Fibroblast of mammary gland (primary cell): ENCODE measurements at regions not wholly inside any gene's neighbourhood (a gene's known extent, or its start where the extent isn't known, plus 50 kb on each side); places are given as distances from the start of the nearest gene placed in this dataset.
A peak's percentile ranks its signal among the peaks of the same experiment; 100 is the strongest.
"Not testable (repeated sequence)": the region's sequence is repeated elsewhere in the genome, so short reads cannot be mapped to it uniquely, and the experiment has no call there.

Source experiments
- DNase-seq: peaks from one replicate; pipeline ENCODE4 v3.0.0-alpha.2; 2010; ENCODE audit warnings: low read depth
- H3K4me3 ChIP-seq: 2 replicates; pipeline ENCODE4 v1.5.1; 2011; ENCODE audit warnings: low read depth, mild to moderate bottlenecking, low read length, moderate library complexity; ENCODE audit not compliant: control insufficient read depth
- TF ChIP-seq, protein P1 (sequence below): conservative IDR thresholded peaks from 2 replicates; pipeline ENCODE4 v1.5.1; 2011; ENCODE audit warnings: low read depth, low read length, inconsistent platforms; ENCODE audit not compliant: control insufficient read depth, insufficient read depth

DNA sequence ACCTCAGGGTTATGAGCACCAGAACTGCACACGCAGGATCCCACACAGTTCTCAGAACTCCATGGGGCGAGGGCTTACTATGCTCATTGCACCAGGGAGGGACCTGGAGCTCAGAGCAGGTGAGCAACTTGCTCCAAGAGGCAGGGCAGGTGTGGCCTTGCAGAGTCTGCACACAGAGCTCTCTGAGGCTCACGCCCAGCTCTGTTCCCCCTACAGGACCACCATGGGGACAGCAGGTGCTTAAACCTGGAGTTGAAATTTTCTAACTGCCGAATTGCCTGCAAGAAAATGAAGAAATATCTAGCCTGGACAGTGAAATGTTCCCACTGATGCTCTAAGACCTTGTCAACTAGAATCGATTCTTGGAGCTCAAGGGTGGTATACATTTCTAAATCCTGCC, 49.9 kb upstream of the MSMB start:
- H3K4me3 ChIP-seq, DNase-seq: not testable (repeated sequence)

DNA sequence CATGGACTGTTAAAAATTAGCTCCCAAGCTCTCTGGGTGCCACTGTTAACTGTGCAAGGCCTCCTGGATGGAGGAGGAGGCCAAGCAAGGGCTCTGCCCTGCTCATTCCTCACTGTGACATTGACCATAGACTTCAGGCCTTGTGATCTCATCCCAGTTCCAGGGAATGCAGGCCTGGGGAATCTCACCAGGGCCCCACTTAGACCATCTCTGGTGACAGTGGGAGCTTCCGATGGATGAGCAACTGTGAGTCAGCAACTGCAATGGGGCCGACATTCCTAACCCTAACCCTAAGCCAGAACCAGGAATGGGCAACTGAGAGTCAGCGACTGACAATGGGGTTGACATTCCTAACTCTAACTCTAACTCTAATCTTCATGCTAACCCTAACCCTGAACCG, 50.4 kb upstream of the MSMB start:
- H3K4me3 ChIP-seq, result no peak overlapping the region
- peak; percentile 18 for DNase-seq
- TF ChIP-seq, protein P1, sequence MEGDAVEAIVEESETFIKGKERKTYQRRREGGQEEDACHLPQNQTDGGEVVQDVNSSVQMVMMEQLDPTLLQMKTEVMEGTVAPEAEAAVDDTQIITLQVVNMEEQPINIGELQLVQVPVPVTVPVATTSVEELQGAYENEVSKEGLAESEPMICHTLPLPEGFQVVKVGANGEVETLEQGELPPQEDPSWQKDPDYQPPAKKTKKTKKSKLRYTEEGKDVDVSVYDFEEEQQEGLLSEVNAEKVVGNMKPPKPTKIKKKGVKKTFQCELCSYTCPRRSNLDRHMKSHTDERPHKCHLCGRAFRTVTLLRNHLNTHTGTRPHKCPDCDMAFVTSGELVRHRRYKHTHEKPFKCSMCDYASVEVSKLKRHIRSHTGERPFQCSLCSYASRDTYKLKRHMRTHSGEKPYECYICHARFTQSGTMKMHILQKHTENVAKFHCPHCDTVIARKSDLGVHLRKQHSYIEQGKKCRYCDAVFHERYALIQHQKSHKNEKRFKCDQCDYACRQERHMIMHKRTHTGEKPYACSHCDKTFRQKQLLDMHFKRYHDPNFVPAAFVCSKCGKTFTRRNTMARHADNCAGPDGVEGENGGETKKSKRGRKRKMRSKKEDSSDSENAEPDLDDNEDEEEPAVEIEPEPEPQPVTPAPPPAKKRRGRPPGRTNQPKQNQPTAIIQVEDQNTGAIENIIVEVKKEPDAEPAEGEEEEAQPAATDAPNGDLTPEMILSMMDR, result no peak

DNA sequence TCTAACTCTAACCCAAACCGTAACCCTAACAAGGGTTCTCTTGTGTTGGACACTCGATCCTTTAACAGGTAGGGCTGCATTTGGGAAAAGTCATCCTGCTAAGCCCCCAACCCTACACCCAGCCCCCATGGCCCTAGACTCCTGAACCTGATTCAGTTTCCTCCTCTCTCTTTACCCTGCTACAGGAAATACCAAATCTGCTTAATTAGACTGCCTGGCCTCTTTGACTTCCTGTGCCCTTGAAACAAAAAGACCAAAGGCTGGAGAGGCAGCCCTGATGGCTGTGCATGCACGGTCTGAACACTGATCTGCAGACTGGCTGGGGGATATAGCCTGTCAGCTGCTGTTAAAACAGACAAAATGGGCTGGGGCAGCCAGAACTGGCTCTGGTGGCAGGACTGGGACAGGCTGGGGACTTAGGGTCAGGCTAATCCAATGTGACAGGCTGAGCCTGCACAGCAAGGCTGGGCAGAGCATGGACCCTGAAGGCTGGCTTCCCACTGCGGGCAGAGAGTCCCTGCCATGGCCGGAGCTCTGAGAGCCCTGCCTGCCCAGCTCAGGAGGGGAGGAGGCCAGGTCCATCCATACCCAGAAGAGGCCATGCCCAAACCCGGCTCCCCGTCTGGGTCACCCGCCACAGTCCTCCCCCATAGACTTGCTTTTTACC, 51.0 kb upstream of the MSMB start:
- no peak for DNase-seq
- TF ChIP-seq, protein P1, result no peak
- no peak overlapping the region for H3K4me3 ChIP-seq

DNA sequence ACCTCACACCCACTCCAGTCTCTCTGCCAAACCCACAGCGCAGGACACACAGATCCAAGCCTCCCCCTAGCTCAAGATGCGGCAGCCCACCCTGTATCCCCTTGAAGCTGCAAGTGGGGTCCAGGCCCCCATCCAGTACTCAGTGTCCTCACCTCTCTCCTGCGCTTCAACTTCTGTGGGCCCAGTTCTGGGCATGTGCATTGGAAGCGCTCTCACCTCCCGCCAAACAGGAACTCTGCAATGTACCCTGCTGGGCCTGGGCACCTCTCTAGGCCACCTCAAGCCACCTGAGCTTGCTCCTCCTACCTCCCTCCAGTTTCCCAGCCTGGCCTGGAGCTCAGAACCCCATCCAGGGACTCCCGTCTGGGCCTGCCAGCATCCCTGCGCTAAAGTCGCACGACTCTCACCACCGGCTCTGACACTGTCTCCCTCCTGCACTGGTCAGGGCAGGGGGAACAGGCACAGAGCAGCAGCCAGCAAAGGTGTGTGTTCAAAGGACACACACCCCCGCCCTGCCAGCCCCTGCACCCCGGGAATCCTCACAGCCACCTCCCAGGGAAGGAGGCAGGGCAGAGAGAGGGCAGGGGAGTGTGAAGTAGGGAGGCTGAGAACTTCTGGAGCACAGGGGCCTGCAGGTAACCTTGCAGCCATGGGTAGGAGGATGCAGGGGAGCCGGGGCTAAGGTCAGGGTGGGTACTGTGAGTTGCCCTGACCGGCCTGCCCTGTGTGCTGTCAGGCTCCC, 51.7 kb upstream of the MSMB start:
- TF ChIP-seq, protein P1, result no peak
- H3K4me3 ChIP-seq, result no peak overlapping the region
- no peak for DNase-seq

DNA sequence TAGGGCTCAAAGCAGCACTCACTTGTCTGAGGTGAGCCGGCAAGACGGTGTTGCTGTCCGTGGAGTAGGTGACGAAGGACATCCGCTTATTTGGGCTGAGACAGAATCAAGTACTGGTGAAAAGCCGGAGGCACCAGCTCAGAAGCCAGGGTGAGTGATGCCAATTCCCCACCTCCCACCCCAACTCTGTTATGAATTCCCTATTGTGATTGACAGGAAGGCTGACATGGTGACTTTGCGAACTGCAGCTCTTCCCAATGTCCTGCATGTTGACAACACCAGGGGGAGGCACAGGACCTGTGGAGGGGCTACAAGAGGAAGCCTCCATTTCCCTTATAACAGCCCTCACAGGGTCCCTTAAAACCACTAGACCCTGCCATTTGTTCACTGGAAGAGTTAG, 52.3 kb upstream of the MSMB start:
- DNase-seq, result no peak
- TF ChIP-seq, protein P1, result no peak
- H3K4me3 ChIP-seq, result no peak overlapping the region

- DNase-seq, H3K4me3 ChIP-seq: not testable (repeated sequence)
Observed at GRCh38 chr10:46098925-46099324, 52.9 kb upstream of the MSMB start.

GRCh38 chr10:46104071-46104585, 58.1 kb upstream of the MSMB start:
- no peak for DNase-seq
- TF ChIP-seq, protein P1, result no peak
- no peak overlapping the region for H3K4me3 ChIP-seq

GRCh38 chr10:46105416-46105815, 59.3 kb upstream of the MSMB start:
- DNase-seq, H3K4me3 ChIP-seq: not testable (repeated sequence)

GRCh38 chr10:46105856-46106409, 59.9 kb upstream of the MSMB start:
- not testable (repeated sequence) for DNase-seq

More at GRCh38 chr10:46105856-46106409, 59.9 kb upstream of the MSMB start:
- H3K4me3 ChIP-seq, result peak overlapping the region; percentile 42
